H1 (cell line): ENCODE measurements at regions not wholly inside any gene's neighbourhood (a gene's known extent, or its start where the extent isn't known, plus 50 kb on each side); places are given as distances from the start of the nearest gene placed in this dataset.

Experiments
- CTCF ChIA-PET: fragments of 300-600 bp; sonication (Branson Sonifier 250); formaldehyde crosslinking; loops from one replicate; lab custom pipeline; 2021; ENCODE audit not compliant: partially characterized antibody; lab: Charles Lee
- POLR2A ChIA-PET: fragments of 300-600 bp; sonication (Branson Sonifier 250); formaldehyde crosslinking; loops from one replicate; lab custom pipeline; 2021; ENCODE audit warnings: inconsistent platforms; ENCODE audit not compliant: partially characterized antibody; lab: Charles Lee
- DNase-seq, 2 experiments: peaks; one replicate each; pipeline versions ENCODE4 v3.0.0 to v3.0.0-alpha.2; 2010 to 2022; ENCODE audit warnings: low spot score in 2 of 2, low read depth in 1 of 2, mixed read lengths in 1 of 2
- FAIRE-seq: peaks from 2 replicates; lab custom pipeline; 2011; peaks lifted over from hg19 to GRCh38; lab: Jason Lieb, UNC
- H2AFZ ChIP-seq: 2 replicates; pipeline ENCODE4 v1.8.1; 2012; ENCODE audit warnings: low read length, inconsistent platforms
- H2AK5ac ChIP-seq: 2 replicates; pipeline ENCODE4 v1.6.1; 2013; ENCODE audit warnings: low read depth, low read length
- H2BK120ac ChIP-seq: replicated peaks from 2 replicates; pipeline ENCODE3; 2013; ENCODE audit warnings: low read depth, low read length, inconsistent platforms
- H2BK12ac ChIP-seq: 2 replicates; pipeline ENCODE4 v1.6.1; 2013; ENCODE audit warnings: low read depth, low read length
- H2BK15ac ChIP-seq: 2 replicates; pipeline ENCODE4 v1.6.1; 2013; ENCODE audit warnings: low read length
- H2BK20ac ChIP-seq: 2 replicates; pipeline ENCODE4 v1.6.1; 2013; ENCODE audit warnings: low read length
- H2BK5ac ChIP-seq: 2 replicates; pipeline ENCODE4 v1.6.1; 2013; ENCODE audit warnings: low read depth, low read length
- H3K14ac ChIP-seq: 2 replicates; pipeline ENCODE4 v1.6.1; 2013; ENCODE audit warnings: inconsistent platforms; ENCODE audit not compliant: insufficient read length
- H3K18ac ChIP-seq: 2 replicates; pipeline ENCODE4 v1.6.1; 2013; ENCODE audit warnings: low read length; ENCODE audit errors: extremely low read depth
- H3K23ac ChIP-seq: 2 replicates; pipeline ENCODE4 v1.6.1; 2013; ENCODE audit warnings: inconsistent platforms; ENCODE audit not compliant: insufficient read length
- H3K23me2 ChIP-seq: 2 replicates; pipeline ENCODE4 v1.6.1; 2013; ENCODE audit warnings: low read depth, low read length
- H3K27ac ChIP-seq: 2 replicates; pipeline ENCODE4 v1.6.1; 2011; ENCODE audit warnings: low read depth, low read length, inconsistent platforms
- H3K27me3 ChIP-seq, 4 experiments: replicated peaks in 1 of 4; 1 replicate in 1 of 4; 2 replicates in 3 of 4; pipeline versions ENCODE4 v1.6.1 to v1.8.1; 2011 to 2013; ENCODE audit warnings: low read length in 3 of 4, mild to moderate bottlenecking in 3 of 4, inconsistent platforms in 2 of 4, mixed read lengths in 2 of 4, moderate library complexity in 1 of 4; ENCODE audit not compliant: control insufficient read depth in 3 of 4, insufficient read depth in 3 of 4; ENCODE audit errors: extremely low read depth in 1 of 4
- H3K36me3 ChIP-seq, 4 experiments: 2 replicates each; pipeline versions ENCODE4 v1.6.1 to v1.8.1; 2011 to 2013; ENCODE audit warnings: mild to moderate bottlenecking in 4 of 4, low read length in 3 of 4, moderate library complexity in 2 of 4, control low read depth in 1 of 4, inconsistent platforms in 1 of 4; ENCODE audit not compliant: insufficient read depth in 4 of 4, control insufficient read depth in 2 of 4
- H3K4ac ChIP-seq: replicated peaks from 2 replicates; pipeline ENCODE3; 2013; ENCODE audit warnings: low read length, low read depth, mixed read lengths, inconsistent platforms; ENCODE audit not compliant: insufficient read length
- H3K4me1 ChIP-seq, 4 experiments: replicated peaks in 1 of 4; 1 replicate in 1 of 4; 2 replicates in 3 of 4; pipeline versions ENCODE4 v1.6.1 to v1.8.1; 2011 to 2013; ENCODE audit warnings: low read length in 3 of 4, inconsistent platforms in 2 of 4, mixed read lengths in 1 of 4; ENCODE audit not compliant: insufficient read depth in 4 of 4, control insufficient read depth in 3 of 4
- H3K4me2 ChIP-seq, 2 experiments: 2 replicates each; pipeline versions ENCODE4 v1.6.1 to v1.8.1; 2011 to 2013; ENCODE audit warnings: low read depth in 2 of 2, low read length in 2 of 2, control low read depth in 1 of 2, inconsistent platforms in 1 of 2, mild to moderate bottlenecking in 1 of 2; ENCODE audit not compliant: insufficient read depth in 1 of 2
- H3K4me3 ChIP-seq, 4 experiments: fragments of 200-600, 300-600 bp in 1 of 4; sonication (generic), shearing (Covaris generic), sonication (Bioruptor Twin) in 1 of 4; 2 replicates each; pipeline versions ENCODE4 v1.5.1 to v1.8.1; 2011 to 2016; ENCODE audit warnings: low read length in 4 of 4, low read depth in 3 of 4, control low read depth in 2 of 4, inconsistent platforms in 2 of 4, mild to moderate bottlenecking in 2 of 4, mixed read lengths in 1 of 4, moderate library complexity in 1 of 4; ENCODE audit not compliant: insufficient read depth in 2 of 4; ENCODE audit errors: extremely low read depth in 1 of 4
- H3K56ac ChIP-seq: replicated peaks from 2 replicates; pipeline ENCODE3; 2013; ENCODE audit warnings: low read depth, mild to moderate bottlenecking, mixed read lengths, low read length, inconsistent platforms; ENCODE audit not compliant: insufficient read length
- H3K79me1 ChIP-seq: 2 replicates; pipeline ENCODE4 v1.6.1; 2013; ENCODE audit warnings: low read depth, low read length, control low read depth
- H3K79me2 ChIP-seq, 2 experiments: 2 replicates each; pipeline versions ENCODE4 v1.6.1 to v1.8.1; 2012 to 2013; ENCODE audit warnings: low read length in 2 of 2, mild to moderate bottlenecking in 2 of 2, inconsistent platforms in 1 of 2; ENCODE audit not compliant: insufficient read depth in 2 of 2, control insufficient read depth in 1 of 2
- H3K9ac ChIP-seq, 4 experiments: replicated peaks in 1 of 4; 1 replicate in 1 of 4; 2 replicates in 3 of 4; pipeline versions ENCODE4 v1.6.1 to v1.8.1; 2011 to 2013; ENCODE audit warnings: low read depth in 3 of 4, low read length in 3 of 4, control low read depth in 2 of 4, mild to moderate bottlenecking in 2 of 4, moderate library complexity in 2 of 4, inconsistent platforms in 1 of 4; ENCODE audit errors: extremely low read depth in 1 of 4
- H3K9me3 ChIP-seq, 2 experiments: 2 replicates each; pipeline versions ENCODE4 v1.6.1 to v1.8.1; 2012 to 2013; ENCODE audit warnings: mild to moderate bottlenecking in 2 of 2, moderate library complexity in 2 of 2, control low read depth in 1 of 2, inconsistent platforms in 1 of 2, low read depth in 1 of 2, low read length in 1 of 2, mixed read lengths in 1 of 2; ENCODE audit not compliant: insufficient read depth in 2 of 2
- H4K20me1 ChIP-seq, 2 experiments: replicated peaks in 1 of 2; 2 replicates each; pipeline versions ENCODE3 to v1.8.1; 2011 to 2013; ENCODE audit warnings: inconsistent platforms in 2 of 2, low read length in 2 of 2, mild to moderate bottlenecking in 1 of 2; ENCODE audit not compliant: insufficient read depth in 2 of 2, control insufficient read depth in 1 of 2
- H4K5ac ChIP-seq: 2 replicates; pipeline ENCODE4 v1.6.1; 2013; ENCODE audit warnings: low read length, low read depth, mixed read lengths, inconsistent platforms; ENCODE audit not compliant: insufficient read length
- H4K8ac ChIP-seq: 2 replicates; pipeline ENCODE4 v1.8.0; 2013; ENCODE audit warnings: mild to moderate bottlenecking, moderate library complexity, low read length, inconsistent platforms; ENCODE audit not compliant: insufficient read depth; ENCODE audit errors: extremely low read depth
- H4K91ac ChIP-seq: replicated peaks from 2 replicates; pipeline ENCODE3; 2013; ENCODE audit warnings: low read length, mixed read lengths, inconsistent platforms; ENCODE audit not compliant: insufficient read length
- BRCA1 ChIP-seq: IDR thresholded peaks from 2 replicates; pipeline ENCODE4 v1.6.1; 2012; ENCODE audit warnings: low read depth, low read length, improper control_type of control experiment
- CBX5 ChIP-seq: fragments of 300-800, 300-1000 bp; sonication (generic); IDR thresholded peaks from 2 replicates; pipeline ENCODE4 v1.7.1; 2016; ENCODE audit warnings: antibody characterized with exemption, low read length, low read depth
- CHD2 ChIP-seq: IDR thresholded peaks from 2 replicates; pipeline ENCODE4 v1.6.1; 2012; ENCODE audit warnings: low read length, improper control_type of control experiment
- CTBP2 ChIP-seq: IDR thresholded peaks from 2 replicates; pipeline ENCODE4 v1.7.0; 2011; ENCODE audit warnings: borderline replicate concordance, mild to moderate bottlenecking, moderate library complexity, mixed read lengths, low read length; ENCODE audit not compliant: insufficient read depth, insufficient read length
- CTCF ChIP-seq, 3 experiments: IDR thresholded peaks; 1 replicate in 2 of 3; 2 replicates in 1 of 3; pipeline versions ENCODE4 v1.5.1 to v1.6.1; 2011; ENCODE audit warnings: low read length in 3 of 3, mild to moderate bottlenecking in 3 of 3, inconsistent platforms in 2 of 3, low read depth in 1 of 3, moderate library complexity in 1 of 3; ENCODE audit not compliant: insufficient read depth in 1 of 3; ENCODE audit errors: control extremely low read depth in 1 of 3
- FOSL1 ChIP-seq: IDR thresholded peaks from 2 replicates; pipeline ENCODE4 v1.6.1; 2011; ENCODE audit warnings: mild to moderate bottlenecking, low read depth, low read length, moderate library complexity; ENCODE audit not compliant: insufficient read depth
- MAFK ChIP-seq: IDR thresholded peaks from 2 replicates; pipeline ENCODE4 v1.6.1; 2012; ENCODE audit warnings: low read depth, mild to moderate bottlenecking, improper control_type of control experiment, low read length
- RXRA ChIP-seq: IDR thresholded peaks from 2 replicates; pipeline ENCODE4 v1.6.1; 2011; ENCODE audit warnings: low read depth, mild to moderate bottlenecking, low read length, moderate library complexity; ENCODE audit not compliant: insufficient read depth
- SP2 ChIP-seq: IDR thresholded peaks from 2 replicates; pipeline ENCODE4 v1.6.1; 2012; ENCODE audit warnings: mild to moderate bottlenecking, low read length, inconsistent platforms
- SP4 ChIP-seq: IDR thresholded peaks from 2 replicates; pipeline ENCODE4 v1.6.1; 2012; ENCODE audit warnings: low read length, inconsistent platforms
- TAF1 ChIP-seq: IDR thresholded peaks from 2 replicates; pipeline ENCODE4 v1.6.1; 2011; ENCODE audit warnings: mild to moderate bottlenecking, low read depth, low read length
- TAF7 ChIP-seq: optimal IDR thresholded peaks from 2 replicates; pipeline ENCODE3; 2011; ENCODE audit warnings: low read depth, mild to moderate bottlenecking, inconsistent platforms, low read length, moderate library complexity, borderline replicate concordance
- TCF12 ChIP-seq: IDR thresholded peaks from 2 replicates; pipeline ENCODE4 v1.6.1; 2011; ENCODE audit warnings: low read depth, mild to moderate bottlenecking, low read length
- YY1 ChIP-seq: IDR thresholded peaks from 2 replicates; pipeline ENCODE4 v1.6.1; 2011; ENCODE audit warnings: low read depth, mild to moderate bottlenecking, low read length
- WGBS, 2 experiments: shearing (Covaris generic) in 1 of 2; methylation state at CpG; one replicate each; pipeline versions ENCODE4 v1.1.6 to v1.1.7; 2013 to 2015; ENCODE audit warnings: low lambda C conversion rate in 2 of 2, mixed read lengths in 2 of 2, inconsistent platforms in 1 of 2, low coverage in 1 of 2, missing lambda C conversion rate in 1 of 2; ENCODE audit not compliant: insufficient replicate concordance in 2 of 2, insufficient coverage in 1 of 2, insufficient read length in 1 of 2; ENCODE audit errors: extremely low coverage in 1 of 2, missing lambda C conversion rate in 1 of 2; 5-methylcytosine and 5-hydroxymethylcytosine counted together

DNA sequence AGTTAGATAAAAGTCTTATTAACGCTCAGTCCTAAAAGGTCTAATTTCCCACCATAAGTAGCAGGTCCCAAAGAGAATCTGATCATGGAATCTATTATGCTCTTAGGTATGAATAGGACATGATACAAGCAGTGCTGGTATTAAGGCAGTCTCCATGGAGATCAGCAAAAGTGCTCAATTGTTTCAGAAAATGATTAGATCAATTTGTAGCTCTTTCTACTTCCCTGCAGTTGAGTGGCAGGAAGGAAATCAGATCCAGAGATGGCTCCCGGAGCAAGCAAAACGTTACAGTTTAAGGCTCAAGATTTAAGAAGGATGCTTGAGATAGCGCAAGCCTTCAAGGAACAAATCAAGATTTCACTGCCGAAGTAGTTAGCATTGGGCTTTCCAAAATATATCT, 205.7 kb downstream of the DRD1 start:
- H3K79me2 ChIP-seq = no peaks in the 10 kb centered on the region
- H3K9ac ChIP-seq = no peak overlapping the region
- DNase-seq = no peak
- no peak overlapping the region for H2BK120ac ChIP-seq
- H2BK15ac ChIP-seq = no peak overlapping the region
- 0 out of 2 replicates have a peak overlapping the region, but pooled peaks have one; percentile 1 for H2AFZ ChIP-seq
- no peak overlapping the region for H3K23ac ChIP-seq
- no peak overlapping the region for H3K56ac ChIP-seq
- no peak overlapping the region for H4K91ac ChIP-seq
- H3K14ac ChIP-seq = no peak overlapping the region
- no peak overlapping the region for H4K5ac ChIP-seq
- POLR2A ChIA-PET = no interaction called here
- no peaks in the 10 kb centered on the region for H3K23me2 ChIP-seq
- H3K36me3 ChIP-seq = no peaks in the 10 kb centered on the region
- FAIRE-seq = no peak
- no peak overlapping the region for H2AK5ac ChIP-seq
- H3K27me3 ChIP-seq = no peaks in the 10 kb centered on the region
- no peak overlapping the region for H2BK12ac ChIP-seq
- no peak overlapping the region for H3K4me2 ChIP-seq
- no peak overlapping the region for H3K4me3 ChIP-seq
- no peak overlapping the region for H4K8ac ChIP-seq
- no peaks in the 10 kb centered on the region for H4K20me1 ChIP-seq
- no peaks in the 10 kb centered on the region for H3K79me1 ChIP-seq
- H3K4me1 ChIP-seq = no peaks in the 10 kb centered on the region
- H2BK5ac ChIP-seq = no peak overlapping the region
- H2BK20ac ChIP-seq = no peak overlapping the region
- CTCF ChIA-PET = no interaction called here
- no peak overlapping the region for H3K27ac ChIP-seq
- no peak overlapping the region for H3K4ac ChIP-seq
- no peaks in the 10 kb centered on the region for H3K9me3 ChIP-seq
- H3K18ac ChIP-seq = no peak overlapping the region
- WGBS, 2 experiments = 95% methylated on average over 5 of the region's 5 CpGs; no CpG with 5 or more reads in 1 of the 2 experiments
- no peak for TF ChIP-seq CTBP2
- TF ChIP-seq TCF12 = no peak
- TF ChIP-seq MAFK = no peak
- TF ChIP-seq CTCF (IDR thresholded peaks at IDR 0.05; ENCODE audit: control extremely low read depth in 1 of 3, insufficient read depth in 1 of 3, low read depth in 1 of 3, low read length in 3 of 3) = no peak
- no peak for TF ChIP-seq CHD2
- TF ChIP-seq RXRA = no peak
- no peak for TF ChIP-seq TAF1
- TF ChIP-seq FOSL1 = no peak
- TF ChIP-seq CBX5 = no peak
- TF ChIP-seq SP2 = no peak
- no peak for TF ChIP-seq YY1
- TF ChIP-seq SP4 = no peak
- TF ChIP-seq BRCA1 = no peak
- no peak for TF ChIP-seq TAF7
